ENCODE measurements at regions not wholly inside any gene's neighbourhood (a gene's known extent, or its start where the extent isn't known, plus 50 kb on each side); places are given as distances from the start of the nearest gene placed in this dataset.

DNA sequence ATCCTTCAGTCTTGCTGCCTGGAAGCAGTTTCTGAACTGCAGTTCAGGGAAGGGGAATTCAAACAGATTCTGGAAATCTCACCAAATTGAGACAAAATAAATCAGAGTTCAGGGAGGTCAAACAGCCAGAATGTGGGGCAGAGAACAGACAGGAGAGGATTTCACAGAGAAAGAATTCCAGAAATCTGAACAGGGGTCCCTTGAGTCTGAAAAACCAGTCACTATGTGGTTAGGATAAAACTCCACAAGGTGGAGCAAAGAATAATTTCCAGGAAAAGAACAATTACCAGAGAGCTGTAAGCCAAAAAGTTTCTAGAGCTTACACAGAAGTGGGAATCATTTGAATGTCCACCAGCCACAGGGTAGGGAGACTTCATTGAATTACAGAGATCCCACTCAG, 84.7 kb downstream of the URB2 start:
- TF ChIP-seq GATA3 (IDR thresholded peaks at IDR 0.05; ENCODE audit: low read depth, low read length) (no peak), GATA2 (IDR thresholded peaks at IDR 0.05; ENCODE audit: low read depth, low read length) (no peak)

DNA sequence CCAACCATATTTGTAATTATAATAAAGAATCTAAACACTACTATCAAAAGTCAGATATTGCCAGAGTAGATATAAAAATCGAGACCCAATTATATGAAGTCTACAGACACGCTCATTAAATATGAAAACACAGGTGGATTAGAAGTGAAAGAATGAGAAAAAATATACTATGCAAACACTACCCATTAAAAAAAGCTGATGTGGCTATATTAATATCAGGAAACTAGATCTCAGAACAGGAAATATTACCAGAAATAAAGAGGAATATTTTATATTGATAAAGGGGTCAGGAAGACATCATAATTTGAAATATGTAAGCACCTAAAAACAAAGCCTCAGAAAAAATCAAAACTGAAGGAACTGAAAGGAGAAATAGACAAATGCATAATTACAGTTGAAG, 88.3 kb downstream of the URB2 start:
- TF ChIP-seq GATA2 (IDR thresholded peaks at IDR 0.05; ENCODE audit: low read depth, low read length) (no peak), GATA3 (IDR thresholded peaks at IDR 0.05; ENCODE audit: low read depth, low read length) (no peak)

DNA sequence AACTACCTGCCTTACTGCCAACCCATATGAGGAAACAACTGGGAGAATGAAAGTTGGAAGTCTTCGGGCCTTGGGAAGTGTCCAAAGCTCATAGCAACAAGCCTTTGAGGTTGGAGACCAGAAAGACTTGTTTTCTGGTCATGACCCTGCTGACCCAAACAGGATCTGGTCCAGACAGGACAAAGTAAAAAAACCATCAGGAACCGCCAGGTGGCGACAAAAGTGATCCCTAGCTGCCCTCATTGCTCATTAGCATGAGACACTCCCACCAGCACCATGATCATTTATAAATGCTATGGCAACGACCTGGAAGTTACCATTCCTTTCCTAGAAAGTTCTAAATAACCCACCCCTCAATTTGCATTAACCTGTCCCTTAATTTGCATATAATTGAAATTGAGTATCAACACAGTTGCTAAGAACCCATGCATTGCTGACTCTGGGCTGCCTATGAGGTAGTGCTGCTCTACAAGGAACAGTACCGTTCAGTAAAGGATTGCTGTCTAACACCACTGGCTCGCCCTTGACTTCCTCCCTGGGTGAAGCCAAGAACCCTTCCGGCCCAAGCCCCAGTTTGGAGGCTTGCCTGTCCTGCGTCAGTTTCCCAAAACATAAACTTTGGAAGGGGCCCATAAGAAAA, 89.0 kb downstream of the URB2 start:
- no peak for TF ChIP-seq GATA2 (IDR thresholded peaks at IDR 0.05; ENCODE audit: low read depth, low read length)
- TF ChIP-seq GATA3 (IDR thresholded peaks at IDR 0.05; ENCODE audit: low read depth, low read length): no peak

DNA sequence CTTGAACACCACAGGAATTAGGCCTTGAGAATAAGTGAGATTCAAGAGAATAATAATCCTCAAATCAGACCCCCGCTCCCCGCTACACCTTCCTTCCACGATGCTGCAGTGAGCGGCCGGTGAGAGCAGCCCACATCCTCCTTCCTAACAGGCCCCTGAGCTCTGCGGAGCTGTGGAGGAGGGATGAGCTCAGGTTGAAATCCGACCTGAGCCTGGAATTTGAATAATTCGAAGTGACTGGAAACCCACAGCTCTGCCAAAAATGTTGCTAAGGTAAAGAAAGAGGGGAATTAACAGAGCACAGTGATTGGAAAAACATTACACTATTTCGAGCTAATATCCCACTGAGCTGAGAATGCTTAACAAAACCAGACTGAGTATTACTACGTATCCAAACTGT, 90.0 kb downstream of the URB2 start:
- TF ChIP-seq GATA3 (IDR thresholded peaks at IDR 0.05; ENCODE audit: low read depth, low read length): no peak
- no peak for TF ChIP-seq GATA2 (IDR thresholded peaks at IDR 0.05; ENCODE audit: low read depth, low read length)

DNA sequence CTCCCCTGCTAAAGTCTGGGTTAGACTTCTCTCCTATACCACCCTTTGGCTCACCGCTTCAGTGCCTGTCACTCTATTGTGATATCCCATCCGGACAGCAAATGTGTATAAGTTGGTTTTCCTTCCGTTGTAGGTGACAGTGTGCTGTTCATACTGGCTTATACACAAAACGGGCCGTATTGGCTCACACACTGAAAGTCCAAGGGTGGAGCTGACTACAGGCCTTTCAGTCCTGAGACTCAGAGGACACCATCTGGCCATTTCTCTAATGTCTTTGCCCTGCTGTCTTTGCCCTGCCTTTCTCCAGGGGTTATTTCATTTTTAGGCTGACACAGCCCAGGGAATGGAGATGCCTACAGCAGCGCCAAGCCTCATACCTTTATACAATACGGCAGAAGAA, 90.7 kb downstream of the URB2 start:
- TF ChIP-seq GATA2 (IDR thresholded peaks at IDR 0.05; ENCODE audit: low read depth, low read length): no peak
- no peak for TF ChIP-seq GATA3 (IDR thresholded peaks at IDR 0.05; ENCODE audit: low read depth, low read length)

DNA sequence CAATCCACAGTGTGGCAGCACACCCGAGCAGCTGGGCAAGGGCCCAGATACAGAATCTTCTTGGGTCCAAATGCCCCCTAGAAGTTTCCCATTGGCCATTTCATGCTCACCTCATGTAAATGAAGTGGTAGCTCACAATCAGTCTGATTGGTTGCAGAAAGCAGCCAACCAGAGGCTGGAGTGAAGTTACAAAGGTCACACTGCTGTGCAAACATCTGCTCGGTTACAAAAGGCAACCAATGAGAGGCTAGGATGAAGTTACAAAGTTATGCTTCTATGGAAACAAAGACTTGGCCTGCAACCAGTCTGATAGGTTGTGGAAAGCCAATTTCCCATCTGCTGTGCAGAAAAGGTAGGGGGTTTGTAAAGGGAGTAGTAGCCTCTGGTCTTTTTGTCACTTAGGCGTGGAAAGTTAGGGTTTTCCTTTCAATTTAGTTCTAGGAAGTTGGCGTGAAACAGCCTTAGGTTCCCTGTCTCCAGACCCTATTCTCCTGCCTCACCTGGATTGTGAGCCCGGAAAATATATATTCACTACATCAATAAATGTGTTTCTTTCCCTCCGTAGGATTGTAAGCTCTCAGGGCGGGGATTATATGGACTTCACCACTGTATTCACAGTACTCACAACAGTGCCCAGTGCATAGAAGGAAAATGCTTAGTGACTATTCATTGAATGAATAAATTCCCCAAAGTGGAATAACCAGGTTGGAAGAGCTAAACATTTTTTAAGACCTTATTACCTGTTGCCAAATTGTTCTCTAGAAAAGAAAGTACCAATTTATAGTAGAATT, 91.9 kb downstream of the URB2 start:
- TF ChIP-seq GATA2 (IDR thresholded peaks at IDR 0.05; ENCODE audit: low read depth, low read length): no peak
- no peak for TF ChIP-seq GATA3 (IDR thresholded peaks at IDR 0.05; ENCODE audit: low read depth, low read length)

DNA sequence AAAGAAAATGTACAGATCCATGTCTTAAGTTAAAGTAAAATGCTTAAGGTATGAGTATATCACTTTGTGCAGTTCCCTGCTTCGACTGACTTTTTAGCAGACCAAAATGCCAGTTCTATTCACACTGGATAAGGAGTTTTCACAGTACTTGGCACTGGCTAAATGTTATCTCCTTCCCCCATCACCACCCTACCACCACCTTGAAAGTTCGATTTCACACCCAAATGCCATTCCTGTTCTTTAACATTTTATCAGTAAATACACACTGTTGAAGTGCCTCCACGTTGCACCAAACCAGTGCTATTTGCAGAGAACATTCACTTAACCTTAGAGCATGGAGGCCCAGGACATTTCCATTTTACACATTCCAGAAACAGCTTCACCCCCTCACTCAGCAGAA, 100.0 kb downstream of the URB2 start:
- no peak for TF ChIP-seq GATA2 (IDR thresholded peaks at IDR 0.05; ENCODE audit: low read depth, low read length)
- TF ChIP-seq GATA3 (IDR thresholded peaks at IDR 0.05; ENCODE audit: low read depth, low read length): no peak

DNA sequence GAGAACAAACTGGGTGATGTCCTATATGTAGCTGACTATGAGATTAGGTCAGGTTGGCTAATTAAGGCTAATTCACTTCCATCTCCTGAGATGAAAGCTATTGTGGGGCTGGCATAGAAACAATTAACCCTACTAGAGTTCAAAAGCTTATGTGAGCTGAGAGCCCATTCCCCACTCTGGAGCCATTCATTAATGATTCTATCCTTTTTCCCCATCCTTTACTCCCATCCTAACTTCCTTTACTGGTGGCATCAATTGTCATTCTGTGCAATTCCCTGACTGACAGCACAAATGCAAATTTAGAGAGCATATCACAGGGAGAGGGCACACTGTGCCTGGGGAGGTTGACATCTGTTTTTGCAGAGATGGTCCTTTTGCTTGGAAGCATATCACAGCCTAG, 103.9 kb downstream of the URB2 start:
- TF ChIP-seq GATA3 (IDR thresholded peaks at IDR 0.05; ENCODE audit: low read depth, low read length) (no peak), GATA2 (IDR thresholded peaks at IDR 0.05; ENCODE audit: low read depth, low read length) (no peak)

DNA sequence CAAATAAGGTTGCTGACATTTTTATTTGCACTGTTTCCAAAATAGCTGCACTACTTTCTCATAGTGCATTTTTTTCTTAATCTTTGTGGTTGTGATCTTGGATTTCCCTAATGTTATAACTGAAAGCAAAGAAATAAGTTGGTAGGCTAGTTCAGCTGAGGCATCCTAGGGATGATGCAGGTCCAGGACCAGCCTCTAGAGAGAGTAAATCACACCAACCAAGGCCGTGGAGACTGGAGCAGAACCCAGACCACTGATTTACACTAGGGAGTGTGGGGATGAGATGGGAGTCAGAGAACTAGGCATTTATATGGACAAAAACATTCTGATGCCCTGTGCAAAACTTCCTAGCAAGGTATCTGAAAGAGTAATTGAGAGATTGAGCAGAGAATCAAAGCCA, 104.5 kb downstream of the URB2 start:
- TF ChIP-seq GATA2 (IDR thresholded peaks at IDR 0.05; ENCODE audit: low read depth, low read length) (no peak), GATA3 (IDR thresholded peaks at IDR 0.05; ENCODE audit: low read depth, low read length) (no peak)

DNA sequence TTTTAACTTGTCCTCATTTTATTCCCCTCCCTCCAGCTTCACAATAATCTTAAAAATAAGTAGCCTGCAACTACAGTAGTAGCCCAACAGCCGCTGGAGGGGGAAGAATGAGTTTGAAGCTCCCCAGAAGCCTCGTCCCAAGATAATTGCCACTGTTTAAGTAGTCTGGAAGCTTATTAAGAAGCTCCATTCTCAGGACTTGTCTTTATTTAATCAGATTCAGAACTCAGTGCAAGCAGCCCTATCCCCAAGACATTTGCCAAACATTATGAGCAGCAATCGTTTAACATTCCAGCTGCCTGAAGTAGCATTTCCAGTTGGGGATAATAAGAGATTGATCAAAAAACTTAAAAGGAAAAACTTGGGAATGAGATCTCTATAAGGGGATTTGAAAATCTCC, 106.0 kb downstream of the URB2 start:
- TF ChIP-seq GATA2 (IDR thresholded peaks at IDR 0.05; ENCODE audit: low read depth, low read length) (no peak), GATA3 (IDR thresholded peaks at IDR 0.05; ENCODE audit: low read depth, low read length) (no peak)

DNA sequence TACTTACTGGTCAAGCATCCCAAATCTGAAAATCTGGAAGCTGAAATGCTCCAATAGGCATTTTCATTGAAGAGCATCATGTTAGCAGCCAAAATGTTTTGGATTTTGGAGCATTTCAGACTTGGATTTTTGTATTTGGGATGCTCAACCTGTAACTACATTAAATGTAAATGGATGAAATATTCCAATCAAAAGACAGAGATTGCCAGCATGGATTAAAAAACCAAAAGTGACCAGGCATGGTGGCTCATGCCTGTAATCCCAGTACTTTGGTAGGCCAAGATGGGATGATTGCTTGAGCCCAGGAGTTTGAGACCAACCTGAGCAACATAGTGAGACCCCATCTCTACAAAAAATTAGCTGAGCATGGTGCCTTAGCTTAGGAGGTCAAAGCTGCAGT, 110.3 kb downstream of the URB2 start:
- no peak for TF ChIP-seq GATA3 (IDR thresholded peaks at IDR 0.05; ENCODE audit: low read depth, low read length)
- TF ChIP-seq GATA2 (IDR thresholded peaks at IDR 0.05; ENCODE audit: low read depth, low read length): no peak

DNA sequence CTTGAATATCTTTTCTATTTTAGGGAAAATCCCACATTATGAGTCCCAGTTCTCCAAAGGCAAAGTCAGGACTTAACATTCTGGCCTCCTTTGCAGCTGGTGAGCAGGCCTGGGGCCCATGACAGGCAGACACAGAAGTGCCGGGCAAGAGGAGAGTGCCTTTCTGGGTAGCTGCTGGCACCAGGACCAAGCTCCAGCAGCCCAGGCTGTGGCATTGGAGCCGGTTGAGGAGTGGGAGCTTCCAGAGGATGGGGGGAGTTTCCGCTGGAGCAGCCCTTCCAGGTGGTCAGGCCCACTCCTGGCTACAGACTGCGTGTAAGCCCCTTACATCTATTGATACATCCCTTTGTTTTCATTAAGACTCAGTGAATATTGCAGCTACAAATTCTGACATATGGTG, 123.9 kb downstream of the URB2 start:
- TF ChIP-seq GATA2 (IDR thresholded peaks at IDR 0.05; ENCODE audit: low read depth, low read length) (no peak), GATA3 (IDR thresholded peaks at IDR 0.05; ENCODE audit: low read depth, low read length) (no peak)

DNA sequence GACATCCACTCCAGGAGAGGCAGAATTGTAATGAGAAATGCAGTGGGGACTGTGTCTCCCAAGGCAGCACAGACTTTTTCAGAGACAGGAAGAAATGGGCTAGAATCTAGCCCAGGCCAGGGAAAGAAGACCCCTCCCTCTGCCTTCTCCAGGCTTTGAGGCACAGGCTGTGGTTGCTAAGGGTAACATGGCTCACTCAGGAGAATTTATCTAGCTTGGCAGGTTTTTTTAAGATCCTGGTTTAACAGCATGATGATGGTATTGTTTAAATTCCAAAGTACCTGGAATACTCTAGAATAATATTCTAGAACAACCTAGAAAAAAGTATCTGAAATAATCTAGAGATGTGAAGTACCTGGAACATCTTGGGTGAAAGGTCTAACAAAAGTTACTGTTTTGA, 125.6 kb downstream of the URB2 start:
- TF ChIP-seq GATA3 (IDR thresholded peaks at IDR 0.05; ENCODE audit: low read depth, low read length) (no peak), GATA2 (IDR thresholded peaks at IDR 0.05; ENCODE audit: low read depth, low read length) (no peak)

DNA sequence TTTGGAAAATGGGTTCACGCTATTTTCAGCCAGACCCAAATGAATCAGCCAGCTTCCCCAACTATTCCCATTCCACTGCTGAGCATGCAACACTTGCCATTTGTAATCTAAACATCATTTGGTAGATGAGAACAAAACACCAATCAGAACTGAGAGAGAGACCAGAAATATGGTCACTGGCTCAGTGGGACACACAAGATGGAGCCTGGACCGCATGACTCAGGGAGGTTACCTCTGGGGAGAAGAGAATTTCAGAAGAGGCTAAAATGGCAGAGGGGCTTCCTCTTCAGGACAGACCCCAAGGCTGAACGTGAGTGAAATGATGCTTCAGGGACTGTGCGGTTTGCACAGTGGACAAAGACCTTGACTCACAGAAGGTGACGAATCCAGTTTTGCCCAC, 126.6 kb downstream of the URB2 start:
- no peak for TF ChIP-seq GATA2 (IDR thresholded peaks at IDR 0.05; ENCODE audit: low read depth, low read length)
- TF ChIP-seq GATA3 (IDR thresholded peaks at IDR 0.05; ENCODE audit: low read depth, low read length): no peak
